OCI-LY1 (cell line): ENCODE measurements at regions not wholly inside any gene's neighbourhood (a gene's known extent, or its start where the extent isn't known, plus 50 kb on each side); places are given as distances from the start of the nearest gene placed in this dataset.

ENCODE experiments used
- H2AFZ ChIP-seq: fragments of 200-600 bp; sonication (generic), shearing (Covaris generic); 2 replicates; pipeline ENCODE4 v1.6.0; 2014; ENCODE audit warnings: antibody characterized with exemption, mild to moderate bottlenecking, low read length
- H3F3A ChIP-seq: fragments of 200-600 bp; sonication (generic), shearing (Covaris generic); 2 replicates; pipeline ENCODE4 v1.6.0; 2014; ENCODE audit warnings: mild to moderate bottlenecking, antibody characterized with exemption, low read length, moderate library complexity; ENCODE audit not compliant: insufficient read depth
- H3K27ac ChIP-seq: fragments of 200-600 bp; sonication (generic); 2 replicates; pipeline ENCODE4 v1.5.1; 2014; ENCODE audit warnings: low read length, mixed run types, mild to moderate bottlenecking, low read depth; ENCODE audit not compliant: poor library complexity, severe bottlenecking
- H3K27me3 ChIP-seq: fragments of 200-600 bp; sonication (generic); 2 replicates; pipeline ENCODE4 v1.6.0; 2014; ENCODE audit warnings: antibody characterized with exemption, mild to moderate bottlenecking, low read length, moderate library complexity; ENCODE audit not compliant: insufficient read depth
- H3K36me3 ChIP-seq: fragments of 200-600 bp; sonication (generic); 2 replicates; pipeline ENCODE4 v1.6.1; 2014; ENCODE audit warnings: mild to moderate bottlenecking, antibody characterized with exemption, low read length, moderate library complexity, mixed read lengths; ENCODE audit not compliant: insufficient read depth
- H3K4me1 ChIP-seq: fragments of 200-600 bp; sonication (generic); 2 replicates; pipeline ENCODE4 v1.5.1; 2014; ENCODE audit warnings: mild to moderate bottlenecking, low read length, moderate library complexity; ENCODE audit not compliant: insufficient read depth, severe bottlenecking
- H3K4me2 ChIP-seq: fragments of 200-600 bp; sonication (generic), shearing (Covaris generic); 2 replicates; pipeline ENCODE4 v1.6.1; 2014; ENCODE audit warnings: low read length
- H3K4me3 ChIP-seq: fragments of 200-600 bp; sonication (generic); 2 replicates; pipeline ENCODE4 v1.5.1; 2014; ENCODE audit warnings: low read length, low read depth, mild to moderate bottlenecking, mixed read lengths; ENCODE audit not compliant: poor library complexity, severe bottlenecking
- H3K79me2 ChIP-seq: fragments of 200-600 bp; shearing (Covaris generic); 2 replicates; pipeline ENCODE4 v1.6.1; 2016; ENCODE audit warnings: mixed run types, low read length, mixed read lengths; ENCODE audit not compliant: insufficient read depth
- H3K9ac ChIP-seq: fragments of 200-600 bp; sonication (generic), shearing (Covaris generic); 2 replicates; pipeline ENCODE4 v1.6.1; 2014; ENCODE audit warnings: mild to moderate bottlenecking, low read length, mixed read lengths
- H3K9me2 ChIP-seq: fragments of 200-600 bp; sonication (generic), shearing (Covaris generic); 2 replicates; pipeline ENCODE4 v1.6.1; 2014; ENCODE audit warnings: low read depth, mild to moderate bottlenecking, low read length, mixed read lengths
- H3K9me3 ChIP-seq: fragments of 200-600 bp; shearing (Covaris generic); 2 replicates; pipeline ENCODE4 v1.6.1; 2014; ENCODE audit warnings: low read length, mixed read lengths
- H4K20me1 ChIP-seq: fragments of 200-600 bp; sonication (generic), shearing (Covaris generic); 2 replicates; pipeline ENCODE4 v1.6.0; 2016; ENCODE audit warnings: mild to moderate bottlenecking, low read length; ENCODE audit not compliant: insufficient read depth
- EZH2 ChIP-seq: fragments of 200-600 bp; sonication (generic), shearing (Covaris generic); IDR thresholded peaks from 2 replicates; pipeline ENCODE4 v1.8.0; 2017; ENCODE audit warnings: borderline replicate concordance, mixed run types, mild to moderate bottlenecking, antibody characterized with exemption, low read length, moderate library complexity, mixed read lengths
- TF ChIP-seq, protein P1 (sequence below): fragments of 200-600 bp; sonication (generic), shearing (Covaris generic); IDR thresholded peaks from 2 replicates; pipeline ENCODE4 v1.5.1; 2017; ENCODE audit warnings: mild to moderate bottlenecking, antibody characterized with exemption, low read length, moderate library complexity, mixed read lengths

DNA sequence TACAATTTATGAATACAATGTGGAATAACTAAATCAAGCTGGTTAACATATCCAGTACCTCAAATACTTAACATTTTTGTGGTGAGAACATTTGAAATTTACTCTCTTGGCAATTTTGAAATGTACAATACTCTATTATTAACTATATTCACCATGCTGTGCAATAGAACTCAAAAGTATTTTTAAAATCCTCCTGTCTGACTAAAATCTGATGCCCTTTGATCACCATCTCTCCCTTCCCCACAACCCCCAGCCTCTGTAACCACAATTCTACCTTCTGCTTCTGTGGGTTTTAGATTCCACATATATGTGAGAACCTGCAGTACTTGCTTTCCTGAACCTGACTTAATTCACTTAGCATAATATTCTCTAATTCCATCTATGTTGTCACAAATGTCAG lies 71.6 kb upstream of the ALOX12 start:
- no peak overlapping the region for H3K9ac ChIP-seq
- no peak overlapping the region for H3K4me3 ChIP-seq
- H3K9me3 ChIP-seq, result 0 out of 2 replicates have a peak, but pooled peaks cover 2% of the 10 kb centered on the region
- no peak overlapping the region for H3K4me2 ChIP-seq
- TF ChIP-seq, protein P1, sequence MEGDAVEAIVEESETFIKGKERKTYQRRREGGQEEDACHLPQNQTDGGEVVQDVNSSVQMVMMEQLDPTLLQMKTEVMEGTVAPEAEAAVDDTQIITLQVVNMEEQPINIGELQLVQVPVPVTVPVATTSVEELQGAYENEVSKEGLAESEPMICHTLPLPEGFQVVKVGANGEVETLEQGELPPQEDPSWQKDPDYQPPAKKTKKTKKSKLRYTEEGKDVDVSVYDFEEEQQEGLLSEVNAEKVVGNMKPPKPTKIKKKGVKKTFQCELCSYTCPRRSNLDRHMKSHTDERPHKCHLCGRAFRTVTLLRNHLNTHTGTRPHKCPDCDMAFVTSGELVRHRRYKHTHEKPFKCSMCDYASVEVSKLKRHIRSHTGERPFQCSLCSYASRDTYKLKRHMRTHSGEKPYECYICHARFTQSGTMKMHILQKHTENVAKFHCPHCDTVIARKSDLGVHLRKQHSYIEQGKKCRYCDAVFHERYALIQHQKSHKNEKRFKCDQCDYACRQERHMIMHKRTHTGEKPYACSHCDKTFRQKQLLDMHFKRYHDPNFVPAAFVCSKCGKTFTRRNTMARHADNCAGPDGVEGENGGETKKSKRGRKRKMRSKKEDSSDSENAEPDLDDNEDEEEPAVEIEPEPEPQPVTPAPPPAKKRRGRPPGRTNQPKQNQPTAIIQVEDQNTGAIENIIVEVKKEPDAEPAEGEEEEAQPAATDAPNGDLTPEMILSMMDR, result no peak
- TF ChIP-seq EZH2, result no peak
- H3F3A ChIP-seq, result no peaks in the 10 kb centered on the region
- H2AFZ ChIP-seq, result no peak overlapping the region
- H3K79me2 ChIP-seq, result no peaks in the 10 kb centered on the region
- H3K9me2 ChIP-seq, result no peaks in the 10 kb centered on the region
- no peaks in the 10 kb centered on the region for H3K27me3 ChIP-seq
- H4K20me1 ChIP-seq, result no peaks in the 10 kb centered on the region
- H3K36me3 ChIP-seq, result no peaks in the 10 kb centered on the region; the same call in 1 of the 2 replicates
- H3K27ac ChIP-seq, result no peak overlapping the region
- H3K4me1 ChIP-seq, result no peaks in the 10 kb centered on the region

DNA sequence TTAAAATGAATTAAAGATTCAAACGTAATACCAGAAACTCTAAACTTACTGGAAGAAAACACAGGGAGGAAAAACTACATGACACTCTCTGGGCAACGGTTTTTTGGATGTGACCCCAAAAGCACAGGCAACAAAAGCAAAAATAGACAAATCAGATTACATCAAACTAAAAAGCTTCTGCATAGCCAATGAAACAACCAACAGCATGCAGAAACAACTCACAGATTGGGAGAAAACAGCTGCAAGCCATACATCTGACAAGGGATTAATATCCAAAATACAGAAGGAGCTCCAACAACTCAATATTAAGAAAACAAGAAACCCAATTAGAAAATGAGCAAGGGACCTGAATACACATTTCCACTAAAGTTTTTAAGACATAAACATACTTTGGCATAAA lies 69.2 kb upstream of the ALOX12 start:
- Histone ChIP-seq H3K4me2 (no peak overlapping the region), H2AFZ (no peak overlapping the region)
- TF ChIP-seq, protein P1, result no peak
- no peak for TF ChIP-seq EZH2

DNA sequence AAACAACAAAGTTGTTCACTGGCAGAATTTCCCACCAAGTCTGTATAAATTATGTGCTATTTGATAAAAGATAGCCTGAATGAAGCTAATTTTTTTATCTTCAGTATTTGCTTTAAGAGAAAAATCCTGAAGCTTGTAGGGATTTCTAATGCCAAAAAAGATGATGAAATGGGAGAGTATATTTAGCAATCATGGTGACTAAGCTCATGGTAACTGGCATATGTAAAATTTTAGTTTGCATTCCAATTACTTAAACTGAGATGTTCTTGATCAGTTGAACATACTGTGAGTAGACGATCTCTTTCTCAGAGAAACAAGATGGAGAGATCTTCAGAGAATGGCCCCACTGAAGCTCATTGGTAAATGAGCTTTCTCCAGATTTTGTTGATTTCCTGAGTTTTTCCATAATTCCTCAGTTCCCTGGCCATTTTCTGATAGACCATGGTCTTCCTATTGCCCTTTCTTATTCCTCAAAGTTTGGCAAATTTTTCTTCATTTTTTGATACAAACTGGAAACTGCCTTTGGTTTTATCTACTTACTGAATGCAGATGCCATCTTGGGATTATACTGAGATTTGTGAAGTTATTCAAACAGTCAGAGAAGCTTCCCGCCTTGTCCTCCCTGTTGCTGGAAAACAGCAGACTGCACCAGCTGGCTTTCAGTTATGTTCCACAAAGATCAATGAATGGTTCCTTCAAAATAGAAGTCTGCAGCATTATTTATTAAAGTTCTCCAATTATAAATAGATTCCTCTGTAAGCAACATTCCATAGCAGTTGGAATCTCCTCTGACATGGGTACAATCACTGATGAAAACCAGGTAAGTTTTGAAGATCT lies 68.3 kb upstream of the ALOX12 start:
- H3K4me3 ChIP-seq, result no peak overlapping the region
- no peak overlapping the region for H3K27ac ChIP-seq
- peaks cover 3% of the 10 kb centered on the region; the same call in 1 of the 2 replicates for H3K9me3 ChIP-seq
- H4K20me1 ChIP-seq, result no peaks in the 10 kb centered on the region
- H3K4me2 ChIP-seq, result no peak overlapping the region
- no peaks in the 10 kb centered on the region for H3K9me2 ChIP-seq
- no peak overlapping the region for H2AFZ ChIP-seq
- no peaks in the 10 kb centered on the region for H3K4me1 ChIP-seq
- no peaks in the 10 kb centered on the region for H3K79me2 ChIP-seq
- H3F3A ChIP-seq, result no peaks in the 10 kb centered on the region
- no peak overlapping the region for H3K9ac ChIP-seq
- TF ChIP-seq, protein P1, result no peak
- no peak for TF ChIP-seq EZH2
- no peaks in the 10 kb centered on the region for H3K27me3 ChIP-seq
- no peaks in the 10 kb centered on the region; the same call in 1 of the 2 replicates for H3K36me3 ChIP-seq

More for the DNA sequence above, 69.2 kb upstream of the ALOX12 start:
- no peaks in the 10 kb centered on the region for H3F3A ChIP-seq
- no peaks in the 10 kb centered on the region for H3K4me1 ChIP-seq
- no peaks in the 10 kb centered on the region for H3K79me2 ChIP-seq
- H3K9ac ChIP-seq, result no peak overlapping the region
- 0 out of 2 replicates have a peak, but pooled peaks cover 2% of the 10 kb centered on the region for H3K9me3 ChIP-seq
- H3K9me2 ChIP-seq, result no peaks in the 10 kb centered on the region
- H3K27ac ChIP-seq, result no peak overlapping the region
- H3K36me3 ChIP-seq, result no peaks in the 10 kb centered on the region; the same call in 1 of the 2 replicates
- H4K20me1 ChIP-seq, result no peaks in the 10 kb centered on the region
- H3K27me3 ChIP-seq, result no peaks in the 10 kb centered on the region
- H3K4me3 ChIP-seq, result no peak overlapping the region
